SK-N-SH (cell line): ENCODE measurements at regions not wholly inside any gene's neighbourhood (a gene's known extent, or its start where the extent isn't known, plus 50 kb on each side); places are given as distances from the start of the nearest gene placed in this dataset.

Source experiments
- CTCF ChIA-PET: fragments of 300-600, 350-600 bp; formaldehyde crosslinking; extraction: SDS; loops from one replicate; lab custom pipeline; 2021; lab: Yijun Ruan, JAX
- POLR2A ChIA-PET: fragments of 350-600 bp; sonication (Branson Sonifier 250); formaldehyde crosslinking; extraction: SDS; loops from one replicate; lab custom pipeline; 2020; ENCODE audit warnings: antibody characterized with exemption, inconsistent platforms; lab: Yijun Ruan, JAX
- DNase-seq: peaks from one replicate; pipeline ENCODE4 v3.0.0; 2012
- H2AFZ ChIP-seq: fragments of 200-600 bp; sonication (generic); 2 replicates; pipeline ENCODE4 v1.8.1; 2016; ENCODE audit warnings: antibody characterized with exemption, mild to moderate bottlenecking, low read depth
- H3F3A ChIP-seq: fragments of 200-600 bp; sonication (generic); replicated peaks from 2 replicates; pipeline ENCODE3; 2016; ENCODE audit warnings: antibody characterized with exemption, mild to moderate bottlenecking; ENCODE audit not compliant: insufficient read depth
- H3K27ac ChIP-seq, 2 experiments: fragments of 200-500 bp in 1 of 2; fragments of 200-600 bp in 1 of 2; sonication (Bioruptor generic) in 1 of 2; sonication (generic), shearing (Covaris generic) in 1 of 2; 2 replicates each; pipeline versions ENCODE4 v1.5.1 to v1.6.1; 2014 to 2016; ENCODE audit warnings: low read depth in 2 of 2, inconsistent platforms in 1 of 2, low read length in 1 of 2, mild to moderate bottlenecking in 1 of 2, mixed read lengths in 1 of 2
- H3K27me3 ChIP-seq: fragments of 200-600 bp; sonication (generic), shearing (Covaris generic); 2 replicates; pipeline ENCODE4 v1.6.1; 2016; ENCODE audit warnings: mixed run types; ENCODE audit not compliant: insufficient read depth
- H3K36me3 ChIP-seq, 2 experiments: fragments of 200-500 bp in 1 of 2; fragments of 200-600 bp in 1 of 2; sonication (Bioruptor generic) in 1 of 2; sonication (generic) in 1 of 2; replicated peaks in 1 of 2; 2 replicates each; pipeline versions ENCODE3 to v1.5.1; 2014 to 2016; ENCODE audit warnings: low read length in 1 of 2, mild to moderate bottlenecking in 1 of 2; ENCODE audit not compliant: insufficient read depth in 2 of 2, control insufficient read depth in 1 of 2
- H3K4me1 ChIP-seq, 2 experiments: fragments of 200-500 bp in 1 of 2; fragments of 200-600 bp in 1 of 2; sonication (Bioruptor generic) in 1 of 2; sonication (generic), shearing (Covaris generic) in 1 of 2; 2 replicates each; pipeline versions ENCODE4 v1.5.1 to v1.6.1; 2014 to 2016; ENCODE audit warnings: low read depth in 1 of 2, low read length in 1 of 2, mixed run types in 1 of 2; ENCODE audit not compliant: insufficient read depth in 2 of 2, control insufficient read depth in 1 of 2
- H3K4me2 ChIP-seq: fragments of 200-600 bp; sonication (generic), shearing (Covaris generic); 2 replicates; pipeline ENCODE4 v1.6.1; 2017; ENCODE audit warnings: mixed run types
- H3K4me3 ChIP-seq, 2 experiments: fragments of 200-500 bp in 1 of 2; fragments of 200-600 bp in 1 of 2; sonication (Bioruptor generic) in 1 of 2; sonication (generic), shearing (Covaris generic) in 1 of 2; 2 replicates each; pipeline versions ENCODE4 v1.5.1 to v1.8.1; 2014 to 2016; ENCODE audit warnings: low read depth in 2 of 2, inconsistent platforms in 1 of 2, low read length in 1 of 2, mild to moderate bottlenecking in 1 of 2, mixed read lengths in 1 of 2, moderate library complexity in 1 of 2
- H3K79me2 ChIP-seq: fragments of 200-600 bp; sonication (generic); 2 replicates; pipeline ENCODE4 v1.8.1; 2017; ENCODE audit warnings: mild to moderate bottlenecking; ENCODE audit not compliant: insufficient read depth
- H3K9ac ChIP-seq: fragments of 200-600 bp; sonication (generic); 2 replicates; pipeline ENCODE4 v1.6.1; 2017; ENCODE audit warnings: mixed run types
- H3K9me2 ChIP-seq: fragments of 200-600 bp; sonication (generic); 2 replicates; pipeline ENCODE4 v1.6.1; 2017; ENCODE audit warnings: mixed run types
- H3K9me3 ChIP-seq: fragments of 200-600 bp; sonication (generic); 2 replicates; pipeline ENCODE4 v1.6.1; 2017; ENCODE audit warnings: mixed run types, mild to moderate bottlenecking, moderate library complexity
- H4K20me1 ChIP-seq: fragments of 200-600 bp; sonication (generic); 2 replicates; pipeline ENCODE4 v1.6.1; 2017; ENCODE audit warnings: mild to moderate bottlenecking, mixed run types; ENCODE audit not compliant: insufficient read depth
- CTCF ChIP-seq: fragments of 200-600 bp; sonication (generic); IDR thresholded peaks from 2 replicates; pipeline ENCODE4 v1.6.1; 2017; ENCODE audit warnings: antibody characterized with exemption, mild to moderate bottlenecking, moderate library complexity
- EP300 ChIP-seq, 2 experiments: IDR thresholded peaks; 2 replicates each; pipeline versions ENCODE4 v1.4.0 to v1.6.1; 2012; ENCODE audit warnings: borderline replicate concordance in 1 of 2, low read depth in 1 of 2, low read length in 1 of 2
- EZH2phosphoT487 ChIP-seq: fragments of 200-600 bp; sonication (generic); IDR thresholded peaks from 2 replicates; pipeline ENCODE4 v1.6.1; 2017; ENCODE audit warnings: low read depth, mixed run types, mild to moderate bottlenecking, antibody characterized with exemption, moderate library complexity, borderline replicate concordance
- FOXJ3 ChIP-seq: sonication (generic); formaldehyde crosslinking; IDR thresholded peaks from 2 replicates; pipeline ENCODE4 v1.5.1; 2020; ENCODE audit warnings: mild to moderate bottlenecking, missing genetic modification reagents
- FOXM1 ChIP-seq: IDR thresholded peaks from 2 replicates; pipeline ENCODE4 v1.4.0; 2012; ENCODE audit warnings: low read depth, mild to moderate bottlenecking
- GABPA ChIP-seq: IDR thresholded peaks from 2 replicates; pipeline ENCODE4 v1.4.0; 2012; ENCODE audit warnings: low read depth, mild to moderate bottlenecking
- GATA2 ChIP-seq: sonication (generic); formaldehyde crosslinking; IDR thresholded peaks from 2 replicates; pipeline ENCODE4 v1.5.0; 2020; ENCODE audit warnings: mild to moderate bottlenecking, missing genetic modification reagents
- IRF3 ChIP-seq: fragments of 150-350 bp; IDR thresholded peaks from 2 replicates; pipeline ENCODE4 v1.6.1; 2016; ENCODE audit warnings: mild to moderate bottlenecking, low read depth, low read length
- MXI1 ChIP-seq: IDR thresholded peaks from 2 replicates; pipeline ENCODE4 v1.6.1; 2012; ENCODE audit warnings: mild to moderate bottlenecking, low read depth, low read length, improper control_type of control experiment
- NFIC ChIP-seq: IDR thresholded peaks from 2 replicates; pipeline ENCODE4 v1.4.0; 2012; ENCODE audit warnings: borderline replicate concordance
- NRF1 ChIP-seq: IDR thresholded peaks from 2 replicates; pipeline ENCODE4 v1.6.1; 2012; ENCODE audit warnings: low read depth, mild to moderate bottlenecking, low read length
- RAD21 ChIP-seq: IDR thresholded peaks from 2 replicates; pipeline ENCODE4 v1.6.1; 2012; ENCODE audit warnings: mild to moderate bottlenecking, low read length
- RCOR1 ChIP-seq: fragments of 150-350 bp; IDR thresholded peaks from 2 replicates; pipeline ENCODE4 v1.6.1; 2017; ENCODE audit warnings: antibody characterized with exemption, low read length
- REST ChIP-seq: IDR thresholded peaks from 2 replicates; pipeline ENCODE4 v1.6.1; 2012; ENCODE audit warnings: mild to moderate bottlenecking, low read depth, low read length, moderate library complexity
- RFX5 ChIP-seq: IDR thresholded peaks from 2 replicates; pipeline ENCODE4 v1.6.1; 2012; ENCODE audit warnings: mild to moderate bottlenecking, improper control_type of control experiment, low read length
- RXRA ChIP-seq: IDR thresholded peaks from 2 replicates; pipeline ENCODE4 v1.4.0; 2012; ENCODE audit warnings: low read depth, mild to moderate bottlenecking, borderline replicate concordance
- TAF1 ChIP-seq: IDR thresholded peaks from 2 replicates; pipeline ENCODE4 v1.6.1; 2012; ENCODE audit warnings: low read depth, mild to moderate bottlenecking, low read length, moderate library complexity, borderline replicate concordance
- TCF12 ChIP-seq: IDR thresholded peaks from 2 replicates; pipeline ENCODE4 v1.4.0; 2012
- TEAD4 ChIP-seq: IDR thresholded peaks from 2 replicates; pipeline ENCODE4 v1.4.0; 2012; ENCODE audit warnings: mild to moderate bottlenecking, borderline replicate concordance; ENCODE audit not compliant: insufficient read depth
- USF1 ChIP-seq: IDR thresholded peaks from 2 replicates; pipeline ENCODE4 v1.4.0; 2012; ENCODE audit warnings: low read depth, borderline replicate concordance
- WGBS: methylation state at CpG from one replicate; pipeline ENCODE4 v1.1.6; 2017; ENCODE audit warnings: low lambda C conversion rate; 5-methylcytosine and 5-hydroxymethylcytosine counted together

GRCh38 chr5:9951865-9952516, 297.7 kb downstream of the ATPSCKMT start:
- ChIA-PET CTCF (no interaction called here), POLR2A (no interaction called here)
- Histone ChIP-seq H3K79me2 (no peaks in the 10 kb centered on the region), H3K4me2 (no peak overlapping the region), H3K9ac (no peak overlapping the region), H2AFZ (no peak overlapping the region), H3K4me3 (no peak overlapping the region), H3K27me3 (no peaks in the 10 kb centered on the region), H3F3A (no peaks in the 10 kb centered on the region), H4K20me1 (no peaks in the 10 kb centered on the region)
- 37% methylated on average over 6 of the region's 6 CpGs for WGBS
- DNase-seq: no peak
- no peak for TF ChIP-seq USF1
- TF ChIP-seq FOXJ3: no peak
- TF ChIP-seq GABPA: no peak
- no peak for TF ChIP-seq FOXM1
- no peak for TF ChIP-seq TEAD4
- no peak for TF ChIP-seq TCF12
- no peak for TF ChIP-seq GATA2
- TF ChIP-seq TAF1: no peak
- TF ChIP-seq NRF1: no peak
- no peak for TF ChIP-seq RXRA
- no peak for TF ChIP-seq EZH2phosphoT487
- no peak for TF ChIP-seq RFX5
- no peak for TF ChIP-seq REST
- no peak for TF ChIP-seq RAD21
- no peak for TF ChIP-seq NFIC
- TF ChIP-seq RCOR1: no peak
- no peak for TF ChIP-seq MXI1
- TF ChIP-seq IRF3: no peak
- TF ChIP-seq CTCF: no peak
- TF ChIP-seq EP300 (IDR thresholded peaks at IDR 0.05; ENCODE audit: borderline replicate concordance in 1 of 2, low read depth in 1 of 2, low read length in 1 of 2): no peak
- TF ChIP-seq, all 33 proteins: peak for 0
- Histone ChIP-seq H3K4me1 (peaks cover 0 to 17% of the 10 kb centered on the region in 2 experiments; a peak in 2 of 4 replicates), H3K9me3 (no peaks in the 10 kb centered on the region), H3K36me3 (no peaks in the 10 kb centered on the region), H3K27ac (no peak overlapping the region), H3K9me2 (no peaks in the 10 kb centered on the region)
